ENCODE measurements at regions not wholly inside any gene's neighbourhood (a gene's known extent, or its start where the extent isn't known, plus 50 kb on each side); places are given as distances from the start of the nearest gene placed in this dataset.

- H3K27ac ChIP-seq (ENCODE audit: low read depth, low read length), result no peak overlapping the region
- H3K79me2 ChIP-seq (ENCODE audit: control insufficient read depth, insufficient read depth, low read length, unreplicated experiment), result no peaks in the 10 kb centered on the region
- no peaks in the 10 kb centered on the region for H3K4me1 ChIP-seq (ENCODE audit: control insufficient read depth, insufficient read depth, low read length, unreplicated experiment)
- no peaks in the 10 kb centered on the region for H3K36me3 ChIP-seq (ENCODE audit: insufficient read depth, low read length)
- no peak overlapping the region for H2AFZ ChIP-seq (ENCODE audit: low read length, unreplicated experiment)
- no peaks in the 10 kb centered on the region for H3K27me3 ChIP-seq (ENCODE audit: insufficient read depth, low read length)
- no peak overlapping the region for H3K4me3 ChIP-seq (ENCODE audit: low read depth, low read length)
These were observed 241.1 kb downstream of the ZNF621 start for GRCh38 chr3:40765884-40766283.

GRCh38 chr3:40766396-40766795 is 241.6 kb downstream of the ZNF621 start:
- Histone ChIP-seq H3K4me3 (ENCODE audit: low read depth, low read length) (no peak overlapping the region), H3K4me1 (ENCODE audit: control insufficient read depth, insufficient read depth, low read length, unreplicated experiment) (no peaks in the 10 kb centered on the region), H3K27me3 (ENCODE audit: insufficient read depth, low read length) (no peaks in the 10 kb centered on the region), H2AFZ (ENCODE audit: low read length, unreplicated experiment) (no peak overlapping the region), H3K36me3 (ENCODE audit: insufficient read depth, low read length) (no peaks in the 10 kb centered on the region), H3K79me2 (ENCODE audit: control insufficient read depth, insufficient read depth, low read length, unreplicated experiment) (no peaks in the 10 kb centered on the region), H3K27ac (ENCODE audit: low read depth, low read length) (no peak overlapping the region)

GRCh38 chr3:40768046-40768445 is 243.3 kb downstream of the ZNF621 start:
- no peak overlapping the region for H2AFZ ChIP-seq (ENCODE audit: low read length, unreplicated experiment)
- H3K27ac ChIP-seq (ENCODE audit: low read depth, low read length), result no peak overlapping the region
- no peaks in the 10 kb centered on the region for H3K79me2 ChIP-seq (ENCODE audit: control insufficient read depth, insufficient read depth, low read length, unreplicated experiment)
- peaks cover 2% of the 10 kb centered on the region; the same call in 1 of the 2 replicates for H3K27me3 ChIP-seq (ENCODE audit: insufficient read depth, low read length)
- no peak overlapping the region for H3K4me3 ChIP-seq (ENCODE audit: low read depth, low read length)
- no peaks in the 10 kb centered on the region for H3K36me3 ChIP-seq (ENCODE audit: insufficient read depth, low read length)
- H3K4me1 ChIP-seq (ENCODE audit: control insufficient read depth, insufficient read depth, low read length, unreplicated experiment), result no peaks in the 10 kb centered on the region

DNA sequence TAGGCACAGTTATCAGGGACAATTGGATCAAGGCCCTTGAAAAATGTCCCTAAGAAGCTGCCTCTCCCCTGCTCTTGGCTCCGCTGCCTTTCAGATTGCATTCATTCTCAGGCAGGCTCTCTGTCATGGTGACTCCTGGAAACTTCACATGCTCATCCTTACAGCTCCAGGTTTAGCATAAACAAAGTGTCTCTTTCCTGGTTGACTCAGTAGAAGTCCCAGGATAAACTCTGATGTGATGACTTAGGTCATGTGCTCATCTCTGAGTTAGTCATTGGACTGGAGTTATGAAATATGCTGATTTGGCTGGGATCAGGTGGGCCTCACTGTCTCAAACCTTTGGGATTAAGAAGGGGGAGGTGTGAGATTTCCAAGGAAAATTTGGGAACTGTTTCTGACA is 243.8 kb downstream of the ZNF621 start:
- Histone ChIP-seq H3K36me3 (ENCODE audit: insufficient read depth, low read length) (no peaks in the 10 kb centered on the region), H3K27me3 (ENCODE audit: insufficient read depth, low read length) (peaks cover 4% of the 10 kb centered on the region; the same call in 1 of the 2 replicates), H2AFZ (ENCODE audit: low read length, unreplicated experiment) (no peak overlapping the region)

GRCh38 chr3:40770061-40770460 is 245.3 kb downstream of the ZNF621 start:
- Histone ChIP-seq H3K79me2 (ENCODE audit: control insufficient read depth, insufficient read depth, low read length, unreplicated experiment) (no peaks in the 10 kb centered on the region), H3K36me3 (ENCODE audit: insufficient read depth, low read length) (no peaks in the 10 kb centered on the region), H3K27me3 (ENCODE audit: insufficient read depth, low read length) (peaks cover 10% of the 10 kb centered on the region; the same call in 1 of the 2 replicates), H2AFZ (ENCODE audit: low read length, unreplicated experiment) (no peak overlapping the region), H3K4me3 (ENCODE audit: low read depth, low read length) (no peak overlapping the region), H3K27ac (ENCODE audit: low read depth, low read length) (no peak overlapping the region), H3K4me1 (ENCODE audit: control insufficient read depth, insufficient read depth, low read length, unreplicated experiment) (no peaks in the 10 kb centered on the region)

More for the DNA sequence above, 243.8 kb downstream of the ZNF621 start:
- no peak overlapping the region for H3K4me3 ChIP-seq (ENCODE audit: low read depth, low read length)
- H3K4me1 ChIP-seq (ENCODE audit: control insufficient read depth, insufficient read depth, low read length, unreplicated experiment), result no peaks in the 10 kb centered on the region
- no peaks in the 10 kb centered on the region for H3K79me2 ChIP-seq (ENCODE audit: control insufficient read depth, insufficient read depth, low read length, unreplicated experiment)
- no peak overlapping the region for H3K27ac ChIP-seq (ENCODE audit: low read depth, low read length)

GRCh38 chr3:40771112-40771511 is 246.4 kb downstream of the ZNF621 start:
- H3K36me3 ChIP-seq (ENCODE audit: insufficient read depth, low read length), result no peaks in the 10 kb centered on the region
- peaks cover 18% of the 10 kb centered on the region; the same call in 1 of the 2 replicates for H3K27me3 ChIP-seq (ENCODE audit: insufficient read depth, low read length)
- H3K4me1 ChIP-seq (ENCODE audit: control insufficient read depth, insufficient read depth, low read length, unreplicated experiment), result no peaks in the 10 kb centered on the region
- no peak overlapping the region for H3K4me3 ChIP-seq (ENCODE audit: low read depth, low read length)
- H3K27ac ChIP-seq (ENCODE audit: low read depth, low read length), result no peak overlapping the region
- H2AFZ ChIP-seq (ENCODE audit: low read length, unreplicated experiment), result no peak overlapping the region
- no peaks in the 10 kb centered on the region for H3K79me2 ChIP-seq (ENCODE audit: control insufficient read depth, insufficient read depth, low read length, unreplicated experiment)

GRCh38 chr3:40779039-40779438 is 254.3 kb downstream of the ZNF621 start:
- H3K4me3 ChIP-seq (ENCODE audit: low read depth, low read length), result no peak overlapping the region
- no peaks in the 10 kb centered on the region for H3K79me2 ChIP-seq (ENCODE audit: control insufficient read depth, insufficient read depth, low read length, unreplicated experiment)

DNA sequence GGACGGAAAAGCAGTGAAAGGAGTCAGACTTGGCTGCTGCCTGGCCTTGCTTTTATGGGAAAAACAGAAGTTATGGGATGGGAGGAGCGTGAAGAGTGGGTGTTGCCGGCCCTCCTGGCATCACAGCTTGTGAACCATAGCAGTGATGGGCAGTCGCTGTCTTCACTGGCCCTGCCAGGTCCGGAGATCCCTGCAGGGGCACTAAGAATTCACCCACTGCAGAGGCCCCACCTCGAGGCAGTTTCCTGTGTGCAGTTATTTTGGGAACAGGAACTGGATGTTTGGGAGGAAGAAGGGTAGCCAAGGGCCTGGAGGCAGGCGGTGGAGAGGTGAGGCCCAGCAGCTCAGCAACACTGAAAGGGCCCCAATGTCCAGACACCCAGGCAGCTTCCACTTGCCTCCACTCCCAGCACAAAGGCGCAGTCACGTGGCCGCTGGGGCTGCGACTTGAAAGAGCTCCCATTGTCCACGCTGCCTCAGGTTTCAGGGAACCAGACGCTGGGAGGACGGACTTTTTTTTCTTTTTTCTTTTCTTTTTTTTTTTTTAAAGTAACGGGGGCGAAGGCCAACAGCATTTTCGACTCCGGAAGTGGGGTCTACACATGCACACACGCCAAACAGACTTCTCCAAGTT is 255.6 kb downstream of the ZNF621 start:
- peaks cover 27% of the 10 kb centered on the region for H3K27me3 ChIP-seq (ENCODE audit: insufficient read depth, low read length)
- H2AFZ ChIP-seq (ENCODE audit: low read length, unreplicated experiment), result peak overlapping the region; percentile 53
- no peaks in the 10 kb centered on the region for H3K36me3 ChIP-seq (ENCODE audit: insufficient read depth, low read length)
- H3K4me1 ChIP-seq (ENCODE audit: control insufficient read depth, insufficient read depth, low read length, unreplicated experiment), result peaks cover 3% of the 10 kb centered on the region
- H3K27ac ChIP-seq (ENCODE audit: low read depth, low read length), result no peak overlapping the region
- H3K4me3 ChIP-seq (ENCODE audit: low read depth, low read length), result peak overlapping the region; percentile 57
- no peaks in the 10 kb centered on the region for H3K79me2 ChIP-seq (ENCODE audit: control insufficient read depth, insufficient read depth, low read length, unreplicated experiment)

More at GRCh38 chr3:40779039-40779438, 254.3 kb downstream of the ZNF621 start:
- Histone ChIP-seq H3K27me3 (ENCODE audit: insufficient read depth, low read length) (peaks cover 31% of the 10 kb centered on the region), H3K36me3 (ENCODE audit: insufficient read depth, low read length) (no peaks in the 10 kb centered on the region), H3K27ac (ENCODE audit: low read depth, low read length) (no peak overlapping the region), H3K4me1 (ENCODE audit: control insufficient read depth, insufficient read depth, low read length, unreplicated experiment) (peaks cover 3% of the 10 kb centered on the region), H2AFZ (ENCODE audit: low read length, unreplicated experiment) (no peak overlapping the region)

DNA sequence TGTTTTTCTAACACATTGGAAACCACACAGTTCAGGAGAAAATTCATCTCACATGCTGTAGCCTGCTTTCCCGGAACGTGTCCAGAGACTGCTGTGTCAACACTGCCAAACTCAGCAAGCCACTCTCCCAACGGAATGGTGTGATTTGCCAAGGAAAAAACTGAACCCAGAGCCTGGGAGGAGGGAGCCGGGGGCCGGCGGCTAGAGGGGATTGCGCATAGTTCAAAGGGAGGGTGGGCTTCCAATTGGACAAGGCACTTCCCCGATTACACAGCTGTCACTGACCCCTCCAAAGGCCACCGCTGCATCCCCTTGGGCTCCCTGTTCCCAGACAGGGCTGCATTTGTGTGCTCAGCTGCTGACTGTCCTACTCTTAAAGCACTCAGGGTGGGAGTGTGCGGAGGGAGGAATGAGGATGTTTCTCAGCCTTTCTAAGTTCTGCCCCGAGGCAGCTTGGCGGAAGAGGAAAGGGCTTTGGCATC is 256.2 kb downstream of the ZNF621 start:
- Histone ChIP-seq H3K4me3 (ENCODE audit: low read depth, low read length) (peak overlapping the region; percentile 57), H3K27ac (ENCODE audit: low read depth, low read length) (no peak overlapping the region), H3K27me3 (ENCODE audit: insufficient read depth, low read length) (peaks cover 26% of the 10 kb centered on the region), H3K79me2 (ENCODE audit: control insufficient read depth, insufficient read depth, low read length, unreplicated experiment) (no peaks in the 10 kb centered on the region), H3K36me3 (ENCODE audit: insufficient read depth, low read length) (no peaks in the 10 kb centered on the region), H2AFZ (ENCODE audit: low read length, unreplicated experiment) (peak overlapping the region; percentile 32), H3K4me1 (ENCODE audit: control insufficient read depth, insufficient read depth, low read length, unreplicated experiment) (peaks cover 3% of the 10 kb centered on the region)

DNA sequence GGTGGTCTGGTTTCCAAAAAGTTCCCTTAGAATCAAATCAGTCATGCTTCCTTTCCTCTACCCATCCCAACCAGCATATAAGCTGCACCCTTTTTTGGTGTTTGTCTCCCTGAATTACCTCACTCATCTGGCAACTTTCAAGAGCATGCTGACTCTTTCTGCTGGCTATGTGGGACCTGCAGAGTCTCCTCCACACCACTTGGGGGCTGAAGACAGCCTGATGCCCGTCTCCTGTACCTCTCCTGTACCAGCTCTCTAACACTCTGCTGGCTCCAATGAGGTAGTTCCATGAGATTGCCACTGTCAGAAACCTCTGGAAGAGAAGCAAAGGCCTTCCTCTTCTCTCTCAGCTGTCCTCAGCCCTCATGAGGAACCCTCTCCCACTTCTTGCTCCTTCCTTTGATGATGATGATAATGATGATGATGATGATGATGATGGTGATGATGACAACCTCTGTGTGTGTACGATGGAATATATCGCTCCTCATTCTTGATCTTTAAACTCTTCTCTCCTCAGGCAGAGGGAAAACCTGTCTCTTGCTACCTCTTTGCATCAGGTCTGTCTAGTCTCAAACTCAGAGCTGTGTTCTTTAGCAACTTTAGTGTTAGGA is 257.5 kb downstream of the ZNF621 start:
- H3K27ac ChIP-seq (ENCODE audit: low read depth, low read length), result no peak overlapping the region
- peaks cover 3% of the 10 kb centered on the region for H3K4me1 ChIP-seq (ENCODE audit: control insufficient read depth, insufficient read depth, low read length, unreplicated experiment)
- H3K4me3 ChIP-seq (ENCODE audit: low read depth, low read length), result no peak overlapping the region
- H3K27me3 ChIP-seq (ENCODE audit: insufficient read depth, low read length), result peaks cover 27% of the 10 kb centered on the region
- H3K36me3 ChIP-seq (ENCODE audit: insufficient read depth, low read length), result no peaks in the 10 kb centered on the region
- no peaks in the 10 kb centered on the region for H3K79me2 ChIP-seq (ENCODE audit: control insufficient read depth, insufficient read depth, low read length, unreplicated experiment)
- no peak overlapping the region for H2AFZ ChIP-seq (ENCODE audit: low read length, unreplicated experiment)

GRCh38 chr3:40790746-40791145 is 266.0 kb downstream of the ZNF621 start:
- H2AFZ ChIP-seq (ENCODE audit: low read length, unreplicated experiment), result no peak overlapping the region
- H3K4me3 ChIP-seq (ENCODE audit: low read depth, low read length), result no peak overlapping the region
- H3K36me3 ChIP-seq (ENCODE audit: insufficient read depth, low read length), result no peaks in the 10 kb centered on the region
- H3K27ac ChIP-seq (ENCODE audit: low read depth, low read length), result no peak overlapping the region
- no peaks in the 10 kb centered on the region for H3K79me2 ChIP-seq (ENCODE audit: control insufficient read depth, insufficient read depth, low read length, unreplicated experiment)
- no peaks in the 10 kb centered on the region for H3K4me1 ChIP-seq (ENCODE audit: control insufficient read depth, insufficient read depth, low read length, unreplicated experiment)
- H3K27me3 ChIP-seq (ENCODE audit: insufficient read depth, low read length), result 0 out of 2 replicates have a peak, but pooled peaks cover 2% of the 10 kb centered on the region

Measured in ACC112 (cell line).